ENCODE measurements at regions not wholly inside any gene's neighbourhood (a gene's known extent, or its start where the extent isn't known, plus 50 kb on each side); places are given as distances from the start of the nearest gene placed in this dataset.

GRCh38 chr5:105907016-105907415 is 1763.7 kb downstream of the EFNA5 start:
- no peaks in the 10 kb centered on the region for H3K9me3 ChIP-seq
- H3K27ac ChIP-seq, result no peak overlapping the region
- no peaks in the 10 kb centered on the region for H3K27me3 ChIP-seq
- H3K4me3 ChIP-seq, result no peak overlapping the region
- no peak for DNase-seq (ENCODE audit: low spot score in 2 of 2)
- intact Hi-C loops (cut with DNase I), result no loop called here
- TF ChIP-seq CTCF (IDR thresholded peaks at IDR 0.05), result no peak
- H3K4me1 ChIP-seq, result no peaks in the 10 kb centered on the region
- H3K36me3 ChIP-seq, result no peaks in the 10 kb centered on the region

GRCh38 chr5:105905392-105905791 is 1765.3 kb downstream of the EFNA5 start:
- Histone ChIP-seq H3K9me3 (no peaks in the 10 kb centered on the region), H3K27ac (no peak overlapping the region), H3K4me1 (no peaks in the 10 kb centered on the region), H3K4me3 (no peak overlapping the region), H3K27me3 (no peaks in the 10 kb centered on the region), H3K36me3 (no peaks in the 10 kb centered on the region)
- TF ChIP-seq CTCF (IDR thresholded peaks at IDR 0.05), result no peak
- intact Hi-C loops (cut with DNase I), result no loop called here
- no peak for DNase-seq (ENCODE audit: low spot score in 2 of 2)

GRCh38 chr5:105903069-105903468 is 1767.7 kb downstream of the EFNA5 start:
- no peak overlapping the region for H3K27ac ChIP-seq
- no peak for TF ChIP-seq CTCF (IDR thresholded peaks at IDR 0.05)
- intact Hi-C loops (cut with DNase I), result no loop called here

GRCh38 chr5:105899726-105900125 is 1771.0 kb downstream of the EFNA5 start:
- no peaks in the 10 kb centered on the region for H3K4me1 ChIP-seq
- DNase-seq (ENCODE audit: low spot score in 2 of 2), result no peak
- no peaks in the 10 kb centered on the region for H3K36me3 ChIP-seq
- intact Hi-C loops (cut with DNase I), result no loop called here
- H3K4me3 ChIP-seq, result no peak overlapping the region
- H3K9me3 ChIP-seq, result no peaks in the 10 kb centered on the region
- TF ChIP-seq CTCF (IDR thresholded peaks at IDR 0.05), result no peak
- no peak overlapping the region for H3K27ac ChIP-seq
- H3K27me3 ChIP-seq, result no peaks in the 10 kb centered on the region

More at GRCh38 chr5:105903069-105903468, 1767.7 kb downstream of the EFNA5 start:
- H3K9me3 ChIP-seq, result no peaks in the 10 kb centered on the region
- DNase-seq (ENCODE audit: low spot score in 2 of 2), result no peak
- no peaks in the 10 kb centered on the region for H3K4me1 ChIP-seq
- H3K27me3 ChIP-seq, result no peaks in the 10 kb centered on the region
- H3K36me3 ChIP-seq, result no peaks in the 10 kb centered on the region
- no peak overlapping the region for H3K4me3 ChIP-seq

- intact Hi-C loops (cut with DNase I), result no loop called here
- Histone ChIP-seq H3K4me1 (no peaks in the 10 kb centered on the region), H3K27ac (no peak overlapping the region), H3K27me3 (no peaks in the 10 kb centered on the region), H3K9me3 (no peaks in the 10 kb centered on the region), H3K4me3 (no peak overlapping the region), H3K36me3 (no peaks in the 10 kb centered on the region)
- DNase-seq (ENCODE audit: low spot score in 2 of 2), result no peak
- no peak for TF ChIP-seq CTCF (IDR thresholded peaks at IDR 0.05)
These were observed 1772.6 kb downstream of the EFNA5 start for GRCh38 chr5:105898183-105898582.

GRCh38 chr5:105885266-105885665 is 1785.5 kb downstream of the EFNA5 start:
- Histone ChIP-seq H3K27ac (no peak overlapping the region), H3K27me3 (no peaks in the 10 kb centered on the region), H3K36me3 (no peaks in the 10 kb centered on the region), H3K4me1 (no peaks in the 10 kb centered on the region), H3K9me3 (peaks cover 0 to 5% of the 10 kb centered on the region in 2 donors), H3K4me3 (no peak overlapping the region)
- intact Hi-C loops (cut with DNase I), result no loop called here
- no peak for DNase-seq (ENCODE audit: low spot score in 2 of 2)
- TF ChIP-seq CTCF (IDR thresholded peaks at IDR 0.05), result no peak

All from ascending aorta (tissue), 2 donors.